DOHH2 (cell line): ENCODE measurements at regions not wholly inside any gene's neighbourhood (a gene's known extent, or its start where the extent isn't known, plus 50 kb on each side); places are given as distances from the start of the nearest gene placed in this dataset.

Experiments used
- EZH2phosphoT487 ChIP-seq: fragments of 200-600 bp; sonication (generic); IDR thresholded peaks from 2 replicates; pipeline ENCODE4 v1.6.1; 2017; ENCODE audit warnings: borderline replicate concordance, mild to moderate bottlenecking, antibody characterized with exemption, low read length, moderate library complexity, mixed read lengths
- TF ChIP-seq, protein P1 (sequence below): fragments of 200-600 bp; sonication (generic); IDR thresholded peaks from one replicate; pipeline ENCODE4 v1.5.1; 2014; ENCODE audit warnings: antibody characterized with exemption, mild to moderate bottlenecking, low read depth, low read length; ENCODE audit not compliant: poor library complexity, severe bottlenecking

DNA sequence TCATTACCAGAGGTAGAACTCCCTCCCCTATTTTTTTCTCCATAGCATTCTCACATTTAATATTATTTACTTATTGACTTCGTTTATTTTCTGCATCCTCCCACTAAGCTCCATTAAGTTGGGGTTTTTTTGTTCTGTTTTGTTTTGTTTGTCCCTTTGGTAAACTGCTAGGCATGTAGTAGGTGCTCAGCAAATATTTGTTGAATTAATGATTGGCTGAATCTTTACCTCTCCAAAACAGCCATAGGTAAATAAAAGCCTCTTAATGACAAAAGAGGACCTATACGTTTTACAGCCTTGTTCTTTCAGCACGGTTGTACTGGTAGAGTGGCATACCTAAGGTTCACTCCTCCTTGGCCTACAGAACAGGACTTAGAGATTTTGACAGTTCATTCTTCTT, 52.0 kb downstream of the PRORP start:
- TF ChIP-seq, protein P1, sequence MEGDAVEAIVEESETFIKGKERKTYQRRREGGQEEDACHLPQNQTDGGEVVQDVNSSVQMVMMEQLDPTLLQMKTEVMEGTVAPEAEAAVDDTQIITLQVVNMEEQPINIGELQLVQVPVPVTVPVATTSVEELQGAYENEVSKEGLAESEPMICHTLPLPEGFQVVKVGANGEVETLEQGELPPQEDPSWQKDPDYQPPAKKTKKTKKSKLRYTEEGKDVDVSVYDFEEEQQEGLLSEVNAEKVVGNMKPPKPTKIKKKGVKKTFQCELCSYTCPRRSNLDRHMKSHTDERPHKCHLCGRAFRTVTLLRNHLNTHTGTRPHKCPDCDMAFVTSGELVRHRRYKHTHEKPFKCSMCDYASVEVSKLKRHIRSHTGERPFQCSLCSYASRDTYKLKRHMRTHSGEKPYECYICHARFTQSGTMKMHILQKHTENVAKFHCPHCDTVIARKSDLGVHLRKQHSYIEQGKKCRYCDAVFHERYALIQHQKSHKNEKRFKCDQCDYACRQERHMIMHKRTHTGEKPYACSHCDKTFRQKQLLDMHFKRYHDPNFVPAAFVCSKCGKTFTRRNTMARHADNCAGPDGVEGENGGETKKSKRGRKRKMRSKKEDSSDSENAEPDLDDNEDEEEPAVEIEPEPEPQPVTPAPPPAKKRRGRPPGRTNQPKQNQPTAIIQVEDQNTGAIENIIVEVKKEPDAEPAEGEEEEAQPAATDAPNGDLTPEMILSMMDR = no peak
- TF ChIP-seq EZH2phosphoT487 = no peak
